CD8-positive, alpha-beta memory T cell (primary cell): ENCODE measurements at regions not wholly inside any gene's neighbourhood (a gene's known extent, or its start where the extent isn't known, plus 50 kb on each side); places are given as distances from the start of the nearest gene placed in this dataset.

Source experiments
- CTCF ChIA-PET: fragments of 350-600 bp; sonication (Branson Sonifier 250); formaldehyde crosslinking; loops from one replicate; lab custom pipeline; 2021; ENCODE audit warnings: antibody characterized with exemption; lab: Charles Lee
- POLR2A ChIA-PET: fragments of 350-600 bp; sonication (Branson Sonifier 250); formaldehyde crosslinking; loops from one replicate; lab custom pipeline; 2021; ENCODE audit warnings: antibody characterized with exemption; lab: Charles Lee
- DNase-seq, 5 donors: peaks; one replicate each; pipeline versions ENCODE4 v3.0.0 to v3.0.0-alpha.2; 2020 to 2022; ENCODE audit warnings: mixed read lengths in 1 of 5
- H3K27ac ChIP-seq: one replicate; pipeline ENCODE4 v1.7.0; 2013; ENCODE audit warnings: low read depth, mild to moderate bottlenecking, low read length, moderate library complexity
- H3K27me3 ChIP-seq: 2 replicates; pipeline ENCODE4 v1.7.0; 2013; ENCODE audit warnings: low read length, mild to moderate bottlenecking; ENCODE audit not compliant: insufficient read depth, poor library complexity, severe bottlenecking
- H3K36me3 ChIP-seq: 2 replicates; pipeline ENCODE4 v1.7.0; 2013; ENCODE audit warnings: mild to moderate bottlenecking, low read length, moderate library complexity; ENCODE audit not compliant: insufficient read depth
- H3K4me1 ChIP-seq: 2 replicates; pipeline ENCODE4 v1.7.0; 2013; ENCODE audit warnings: mild to moderate bottlenecking, low read length, moderate library complexity; ENCODE audit not compliant: insufficient read depth
- H3K4me3 ChIP-seq: 2 replicates; pipeline ENCODE4 v1.7.0; 2013; ENCODE audit warnings: mild to moderate bottlenecking, low read length
- H3K9me3 ChIP-seq: 2 replicates; pipeline ENCODE4 v1.7.0; 2013; ENCODE audit warnings: mild to moderate bottlenecking, low read length
- H3K27ac Mint-ChIP-seq, 8 donors: one replicate each; pipeline ENCODE4 v1.8.0; 2020 to 2021; ENCODE audit warnings: mixed read lengths in 8 of 8, mild to moderate bottlenecking in 6 of 8, inconsistent platforms in 3 of 8, moderate library complexity in 3 of 8
- H3K27me3 Mint-ChIP-seq, 2 donors: one replicate each; pipeline ENCODE4 v1.8.0; 2020 to 2021; ENCODE audit warnings: mixed read lengths in 2 of 2, mild to moderate bottlenecking in 1 of 2, moderate library complexity in 1 of 2
- H3K36me3 Mint-ChIP-seq, 3 donors: one replicate each; pipeline ENCODE4 v1.8.0; 2020 to 2021; ENCODE audit warnings: mixed read lengths in 3 of 3, inconsistent platforms in 1 of 3, mild to moderate bottlenecking in 1 of 3
- H3K4me1 Mint-ChIP-seq, 3 donors: one replicate each; pipeline ENCODE4 v1.8.0; 2020 to 2021; ENCODE audit warnings: mixed read lengths in 3 of 3, inconsistent platforms in 1 of 3, mild to moderate bottlenecking in 1 of 3
- H3K4me3 Mint-ChIP-seq, 7 donors: one replicate each; pipeline ENCODE4 v1.8.0; 2020 to 2021; ENCODE audit warnings: mixed read lengths in 7 of 7, mild to moderate bottlenecking in 6 of 7, moderate library complexity in 4 of 7, inconsistent platforms in 2 of 7
- H3K9me3 Mint-ChIP-seq, 5 donors: one replicate each; pipeline ENCODE4 v1.8.0; 2020 to 2022; ENCODE audit warnings: mixed read lengths in 5 of 5, mild to moderate bottlenecking in 3 of 5, moderate library complexity in 2 of 5, inconsistent platforms in 1 of 5

DNA sequence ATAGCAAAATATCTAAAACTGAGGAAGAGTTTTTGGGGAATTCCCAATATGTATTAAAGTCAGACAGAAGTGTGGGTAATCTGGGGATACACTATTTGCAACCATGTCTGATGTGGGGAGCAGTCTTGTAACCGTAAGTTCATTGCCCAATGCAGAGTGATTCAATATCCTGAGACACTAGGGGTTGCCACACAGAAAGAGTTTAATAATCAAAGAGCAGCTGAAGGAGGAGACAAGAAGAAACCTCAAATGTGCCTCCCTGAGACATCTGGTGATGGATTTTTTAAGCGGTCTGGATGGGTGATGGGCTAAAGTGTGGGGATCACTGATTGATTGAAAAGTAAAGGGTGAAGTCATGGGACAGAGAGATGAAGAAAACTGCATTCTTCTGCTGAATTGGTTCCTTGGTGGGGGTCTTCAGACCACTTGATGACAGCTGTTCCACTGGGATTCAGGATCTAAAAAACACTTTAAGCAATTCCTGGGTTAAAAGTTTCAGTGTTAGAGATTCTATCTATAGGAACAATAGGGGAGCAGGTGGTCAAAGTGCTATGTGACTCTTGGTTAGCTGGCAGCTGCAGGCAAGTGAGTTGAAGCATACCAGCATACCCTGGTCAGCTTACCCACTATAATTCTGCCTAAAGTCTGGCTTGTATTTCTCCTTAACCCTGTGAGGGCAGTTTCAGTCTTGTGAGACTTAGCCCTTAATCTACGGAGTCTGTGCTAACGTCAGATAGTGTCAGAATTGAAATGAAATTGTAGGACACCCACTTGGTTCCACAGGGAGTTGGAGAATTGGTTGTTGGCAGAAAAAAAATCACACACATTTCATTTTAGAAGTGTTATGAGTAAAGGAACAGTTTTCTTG is 425.9 kb upstream of the TGFBR2 start:
- H3K27ac Mint-ChIP-seq = no peak overlapping the region
- Histone ChIP-seq H3K4me1 (no peaks in the 10 kb centered on the region), H3K27ac (no peak overlapping the region), H3K4me3 (no peak overlapping the region), H3K27me3 (peaks cover 5% of the 10 kb centered on the region), H3K36me3 (no peaks in the 10 kb centered on the region), H3K9me3 (no peaks in the 10 kb centered on the region)
- DNase-seq = no peak
- H3K9me3 Mint-ChIP-seq = peaks cover 0 to 3% (median 0%) of the 10 kb centered on the region in 5 donors
- CTCF ChIA-PET = no interaction called here
- no peaks in the 10 kb centered on the region for H3K4me1 Mint-ChIP-seq
- peaks cover 8 to 20% of the 10 kb centered on the region in 2 donors for H3K27me3 Mint-ChIP-seq
- H3K36me3 Mint-ChIP-seq = no peaks in the 10 kb centered on the region
- POLR2A ChIA-PET = no interaction called here
- no peak overlapping the region for H3K4me3 Mint-ChIP-seq

DNA sequence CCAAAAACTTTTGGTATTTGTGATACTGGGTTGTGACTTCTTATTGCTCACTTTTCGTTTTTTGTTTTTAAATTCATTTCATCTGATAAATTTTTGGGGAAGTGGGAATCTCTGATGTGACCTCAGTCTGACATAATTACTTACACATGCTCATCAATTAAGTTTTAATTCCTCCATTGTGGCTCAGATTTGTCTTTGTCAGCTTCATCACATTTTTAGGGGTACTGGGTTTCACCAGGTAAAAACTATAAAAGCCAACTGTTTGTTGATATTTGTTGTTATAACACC is 425.3 kb upstream of the TGFBR2 start:
- no peak overlapping the region for H3K27ac Mint-ChIP-seq
- H3K4me1 Mint-ChIP-seq = no peaks in the 10 kb centered on the region
- H3K4me3 Mint-ChIP-seq = no peak overlapping the region
- H3K27ac ChIP-seq = no peak overlapping the region
- peaks cover 11 to 22% of the 10 kb centered on the region in 2 donors for H3K27me3 Mint-ChIP-seq
- H3K36me3 Mint-ChIP-seq = no peaks in the 10 kb centered on the region
- no peak overlapping the region for H3K4me3 ChIP-seq
- peaks cover 5% of the 10 kb centered on the region for H3K27me3 ChIP-seq
- DNase-seq = no peak
- H3K9me3 Mint-ChIP-seq = peaks cover 0 to 3% (median 0%) of the 10 kb centered on the region in 5 donors
- ChIA-PET CTCF (interaction anchor here (1.1 kb wide), 1 partner anchor 18 kb away, joined by 3 read pairs; no protein-coding TSS in a partner anchor), POLR2A (no interaction called here)
- H3K4me1 ChIP-seq = no peaks in the 10 kb centered on the region
- no peaks in the 10 kb centered on the region for H3K36me3 ChIP-seq
- no peaks in the 10 kb centered on the region for H3K9me3 ChIP-seq

- Histone ChIP-seq H3K27me3 (peaks cover 5% of the 10 kb centered on the region), H3K4me1 (no peaks in the 10 kb centered on the region), H3K4me3 (no peak overlapping the region), H3K27ac (no peak overlapping the region), H3K9me3 (no peaks in the 10 kb centered on the region), H3K36me3 (no peaks in the 10 kb centered on the region)
- Mint-ChIP-seq H3K4me3 (no peak overlapping the region), H3K27ac (no peak overlapping the region), H3K36me3 (no peaks in the 10 kb centered on the region), H3K9me3 (peaks cover 0 to 3% (median 0%) of the 10 kb centered on the region in 5 donors), H3K27me3 (peaks cover 11 to 25% of the 10 kb centered on the region in 2 donors), H3K4me1 (no peaks in the 10 kb centered on the region)
- no peak for DNase-seq
- CTCF ChIA-PET = interaction anchor here (1.1 kb wide), 1 partner anchor 18 kb away, joined by 3 read pairs; no protein-coding TSS in a partner anchor
- POLR2A ChIA-PET = no interaction called here
Measured at GRCh38 chr3:30181581-30181980, 424.8 kb upstream of the TGFBR2 start.

DNA sequence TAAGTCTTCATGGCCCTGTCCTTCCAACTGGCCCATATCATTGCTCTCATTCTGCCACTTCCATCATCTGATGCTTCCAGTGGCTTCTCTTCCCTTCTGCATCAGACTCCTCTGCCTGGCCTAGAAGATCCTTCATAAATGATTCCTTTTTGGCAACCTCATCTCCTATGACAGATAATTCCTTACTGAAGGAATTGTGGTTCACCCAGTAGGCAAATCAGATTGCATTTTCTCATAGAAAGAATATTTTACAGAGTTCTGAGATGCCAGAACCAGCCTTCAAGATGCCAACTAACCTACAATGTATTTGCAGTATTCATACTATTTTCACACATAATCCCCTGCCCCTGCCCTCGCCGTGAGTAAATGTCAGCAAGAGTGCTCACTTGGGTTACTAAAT is 423.0 kb upstream of the TGFBR2 start:
- CTCF ChIA-PET = no interaction called here
- Mint-ChIP-seq H3K27me3 (peaks cover 12 to 33% of the 10 kb centered on the region in 2 donors), H3K4me1 (no peaks in the 10 kb centered on the region)

GRCh38 chr3:30184091-30184810 is 422.1 kb upstream of the TGFBR2 start:
- peaks cover 0 to 3% (median 0%) of the 10 kb centered on the region in 5 donors for H3K9me3 Mint-ChIP-seq
- CTCF ChIA-PET = no interaction called here
- no peak for DNase-seq
- Histone ChIP-seq H3K4me3 (no peak overlapping the region), H3K36me3 (no peaks in the 10 kb centered on the region), H3K27me3 (peaks cover 5% of the 10 kb centered on the region), H3K27ac (no peak overlapping the region), H3K9me3 (no peaks in the 10 kb centered on the region), H3K4me1 (no peaks in the 10 kb centered on the region)
- H3K4me3 Mint-ChIP-seq = no peak overlapping the region
- H3K4me1 Mint-ChIP-seq = no peaks in the 10 kb centered on the region
- no peaks in the 10 kb centered on the region for H3K36me3 Mint-ChIP-seq
- peaks cover 14 to 36% of the 10 kb centered on the region in 2 donors for H3K27me3 Mint-ChIP-seq
- POLR2A ChIA-PET = no interaction called here
- H3K27ac Mint-ChIP-seq = no peak overlapping the region

More for the DNA sequence above, 423.0 kb upstream of the TGFBR2 start:
- Mint-ChIP-seq H3K36me3 (no peaks in the 10 kb centered on the region), H3K27ac (no peak overlapping the region), H3K4me3 (no peak overlapping the region), H3K9me3 (peaks cover 0 to 3% (median 0%) of the 10 kb centered on the region in 5 donors)
- POLR2A ChIA-PET = no interaction called here
- Histone ChIP-seq H3K36me3 (no peaks in the 10 kb centered on the region), H3K4me1 (no peaks in the 10 kb centered on the region), H3K27ac (no peak overlapping the region), H3K27me3 (peaks cover 5% of the 10 kb centered on the region), H3K9me3 (no peaks in the 10 kb centered on the region), H3K4me3 (no peak overlapping the region)
- no peak for DNase-seq

DNA sequence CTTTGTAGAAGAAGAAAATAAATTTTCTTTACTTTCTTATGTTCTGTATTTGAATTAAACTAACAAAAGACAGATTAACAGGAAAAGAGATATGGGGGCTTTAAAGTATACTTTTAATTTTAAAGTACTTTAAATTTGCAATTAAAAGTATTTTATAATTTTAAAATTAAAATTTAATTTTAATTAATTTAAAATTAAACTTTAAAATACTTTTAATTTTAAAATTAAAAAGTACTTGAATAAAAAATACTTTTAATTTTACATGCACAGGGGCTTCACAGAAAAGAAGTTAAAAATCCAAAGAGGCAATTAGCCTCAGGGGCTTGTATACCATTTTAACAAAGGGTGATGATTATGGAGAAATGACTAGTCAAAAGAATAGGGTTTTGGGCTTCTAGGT is 420.5 kb upstream of the TGFBR2 start:
- Histone ChIP-seq H3K4me3 (no peak overlapping the region), H3K4me1 (no peaks in the 10 kb centered on the region), H3K9me3 (no peaks in the 10 kb centered on the region), H3K36me3 (no peaks in the 10 kb centered on the region), H3K27ac (no peak overlapping the region), H3K27me3 (no peaks in the 10 kb centered on the region)
- Mint-ChIP-seq H3K36me3 (no peaks in the 10 kb centered on the region), H3K4me3 (no peak overlapping the region), H3K9me3 (no peaks in the 10 kb centered on the region), H3K4me1 (no peaks in the 10 kb centered on the region), H3K27ac (no peak overlapping the region), H3K27me3 (peaks cover 9 to 42% of the 10 kb centered on the region in 2 donors)
- POLR2A ChIA-PET = no interaction called here
- no peak for DNase-seq
- CTCF ChIA-PET = interaction anchor here (1.0 kb wide), 1 partner anchor 13 kb away, joined by 3 read pairs; no protein-coding TSS in a partner anchor

DNA sequence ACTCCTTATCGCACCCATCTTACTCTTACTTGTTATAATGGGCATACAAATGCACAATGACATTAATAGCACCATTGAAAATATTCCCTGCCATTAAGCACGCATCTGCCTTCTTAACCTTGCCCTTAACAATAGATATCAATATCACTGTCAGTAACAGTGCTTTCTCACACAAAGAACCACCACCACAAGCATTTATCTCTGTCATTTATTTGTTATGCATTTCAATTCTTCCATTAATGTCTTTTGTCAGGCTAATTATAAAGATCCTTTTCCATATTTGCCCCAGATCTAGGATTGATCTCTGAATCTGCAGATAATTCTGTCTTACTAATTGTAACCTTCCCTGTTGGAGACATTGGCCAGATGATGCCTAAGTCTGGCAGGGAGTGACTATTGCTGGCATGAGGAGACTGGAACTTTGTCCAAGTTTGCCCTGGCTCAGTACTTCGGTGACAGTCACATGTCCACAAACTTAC is 419.6 kb upstream of the TGFBR2 start:
- H3K27ac Mint-ChIP-seq = no peak overlapping the region
- Histone ChIP-seq H3K27ac (no peak overlapping the region), H3K36me3 (no peaks in the 10 kb centered on the region), H3K4me1 (no peaks in the 10 kb centered on the region), H3K4me3 (no peak overlapping the region), H3K9me3 (no peaks in the 10 kb centered on the region), H3K27me3 (no peaks in the 10 kb centered on the region)
- no peaks in the 10 kb centered on the region for H3K9me3 Mint-ChIP-seq
- no peaks in the 10 kb centered on the region for H3K4me1 Mint-ChIP-seq
- DNase-seq = no peak
- H3K36me3 Mint-ChIP-seq = no peaks in the 10 kb centered on the region
- ChIA-PET CTCF (interaction anchor here (1.0 kb wide), 1 partner anchor 13 kb away, joined by 3 read pairs; no protein-coding TSS in a partner anchor), POLR2A (no interaction called here)
- no peak overlapping the region for H3K4me3 Mint-ChIP-seq
- peaks cover 9 to 38% of the 10 kb centered on the region in 2 donors for H3K27me3 Mint-ChIP-seq

DNA sequence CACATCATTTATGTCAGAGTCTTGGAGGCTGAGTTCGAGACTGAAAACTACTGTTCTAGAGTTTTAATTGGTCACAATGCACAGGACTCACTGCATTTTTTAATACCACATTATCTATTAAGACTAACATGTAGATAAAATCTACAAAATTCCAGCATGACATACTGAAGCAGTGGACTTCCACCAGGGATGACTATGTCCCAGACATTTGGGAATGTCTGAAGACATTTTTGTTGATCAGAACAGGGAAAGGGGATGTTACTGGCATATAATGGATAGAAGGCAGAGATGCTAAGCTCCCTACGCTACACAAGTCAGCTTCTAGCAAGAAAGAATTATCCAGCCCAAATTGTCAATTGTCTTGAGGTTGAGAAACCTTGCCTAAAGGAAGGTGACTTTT is 419.0 kb upstream of the TGFBR2 start:
- H3K4me1 ChIP-seq = no peaks in the 10 kb centered on the region

More for the DNA sequence above, 419.0 kb upstream of the TGFBR2 start:
- Histone ChIP-seq H3K4me3 (no peak overlapping the region), H3K9me3 (no peaks in the 10 kb centered on the region), H3K27me3 (no peaks in the 10 kb centered on the region), H3K27ac (no peak overlapping the region), H3K36me3 (no peaks in the 10 kb centered on the region)
- no peak overlapping the region for H3K27ac Mint-ChIP-seq
- no peak for DNase-seq
- no peaks in the 10 kb centered on the region for H3K9me3 Mint-ChIP-seq
- H3K4me3 Mint-ChIP-seq = no peak overlapping the region
- ChIA-PET POLR2A (no interaction called here), CTCF (no interaction called here)
- peaks cover 7 to 38% of the 10 kb centered on the region in 2 donors for H3K27me3 Mint-ChIP-seq
- H3K36me3 Mint-ChIP-seq = no peaks in the 10 kb centered on the region
- H3K4me1 Mint-ChIP-seq = no peaks in the 10 kb centered on the region
